Stimulated activated CD4-positive, alpha-beta T cell treated with anti-CD3 and anti-CD28 coated beads, Interleukin-4, amount 100 ng/mL, for 24 hours (primary cell): ENCODE measurements at regions not wholly inside any gene's neighbourhood (a gene's known extent, or its start where the extent isn't known, plus 50 kb on each side); places are given as distances from the start of the nearest gene placed in this dataset.
"Not testable (repeated sequence)": the region's sequence is repeated elsewhere in the genome, so short reads cannot be mapped to it uniquely, and the experiment has no call there.

Experiments
- DNase-seq: peaks from one replicate; pipeline ENCODE4 v3.0.0-alpha.2; 2020

DNA sequence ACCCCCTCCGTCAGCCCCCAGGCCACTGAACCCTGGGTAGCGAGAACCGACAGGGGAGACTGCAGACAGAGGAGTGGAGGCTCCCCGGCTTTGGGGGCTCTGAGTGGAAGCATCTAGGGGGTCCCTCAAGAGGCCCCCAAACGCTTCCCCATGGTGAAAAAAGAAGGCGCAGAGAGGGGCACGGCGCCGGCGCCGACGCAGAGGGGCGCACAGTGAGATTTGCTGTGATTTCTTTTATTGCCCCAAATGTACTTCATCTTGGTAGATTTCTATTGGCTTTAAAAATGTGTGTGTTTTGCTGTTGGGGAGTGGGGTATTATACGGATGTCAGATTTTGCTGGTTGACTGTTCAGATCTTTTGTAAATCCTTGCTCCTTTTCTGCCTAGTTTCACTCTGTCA, 392.9 kb downstream of the GOLGA6L6 start:
- not testable (repeated sequence) for DNase-seq

DNA sequence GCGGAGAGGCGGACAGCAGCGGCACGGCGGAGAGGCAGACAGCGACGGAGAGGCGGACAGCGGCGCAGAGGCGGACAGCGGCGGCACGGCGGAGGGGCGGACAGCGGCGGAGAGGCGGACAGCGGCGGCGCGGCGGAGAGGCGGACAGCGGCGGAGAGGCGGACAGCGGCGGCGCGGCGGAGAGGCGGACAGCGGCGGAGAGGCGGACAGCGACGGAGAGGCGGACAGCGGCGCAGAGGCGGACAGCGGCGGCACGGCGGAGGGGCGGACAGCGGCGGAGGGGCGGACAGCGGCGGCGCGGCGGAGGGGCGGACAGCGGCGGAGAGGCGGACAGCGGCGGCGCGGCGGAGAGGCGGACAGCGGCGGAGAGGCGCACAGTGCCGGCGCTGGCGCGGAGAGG, 393.6 kb downstream of the GOLGA6L6 start:
- DNase-seq = not testable (repeated sequence)

DNA sequence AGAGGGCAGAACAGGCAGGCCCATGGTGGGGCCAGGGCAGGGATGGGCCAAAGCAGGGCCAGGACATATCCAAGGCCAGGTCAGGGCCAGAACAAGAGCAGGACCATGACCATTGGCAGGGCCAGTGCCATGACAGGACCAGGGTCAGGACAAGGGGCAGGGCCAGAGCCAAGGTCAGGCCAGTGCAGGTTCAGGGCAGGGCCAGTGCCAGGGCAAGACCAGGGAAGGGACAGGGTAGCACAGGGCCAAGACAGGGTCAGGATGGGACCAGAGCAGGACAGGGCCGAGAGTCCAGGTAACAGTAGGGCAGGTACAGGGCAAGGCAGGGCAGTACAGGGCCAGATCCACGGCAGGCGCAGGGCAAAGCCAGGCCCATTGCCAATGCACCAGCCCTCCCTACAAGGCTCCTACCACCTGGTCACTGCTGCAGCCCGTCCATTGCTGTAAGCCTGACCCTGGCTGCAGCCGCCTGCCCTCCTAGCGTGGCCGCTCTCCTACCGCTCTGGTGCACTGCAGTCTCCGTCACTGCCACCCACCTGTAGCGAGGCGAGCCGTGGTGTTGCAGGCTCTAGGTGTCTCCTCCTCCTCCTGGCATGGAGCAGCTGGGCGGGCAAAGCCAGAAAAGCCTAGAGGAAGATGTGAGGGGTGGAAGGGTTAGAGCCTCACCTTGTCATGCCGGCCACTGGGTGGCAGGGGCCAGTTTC, 397.1 kb downstream of the GOLGA6L6 start:
- DNase-seq = not testable (repeated sequence)

DNA sequence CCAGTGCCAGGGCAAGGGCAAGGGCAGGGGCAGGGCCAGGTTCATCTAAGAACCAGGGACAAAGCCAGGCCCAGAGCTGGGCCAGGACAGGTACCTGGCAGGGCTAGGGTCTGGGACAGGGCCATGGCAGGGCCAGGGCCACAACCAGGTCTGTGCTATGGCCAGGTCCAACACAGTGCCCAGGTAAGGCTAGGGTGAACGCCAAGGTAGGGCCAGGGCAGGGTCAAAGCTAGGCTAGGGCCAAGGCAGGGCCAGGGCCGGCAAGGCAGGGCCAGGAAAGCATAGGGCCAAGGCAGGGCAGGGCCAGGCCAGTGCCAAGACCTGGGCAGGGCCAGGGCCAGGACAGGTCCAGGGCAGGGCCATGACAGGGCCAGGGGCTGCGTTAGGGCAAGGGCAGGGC, 398.7 kb downstream of the GOLGA6L6 start:
- DNase-seq = not testable (repeated sequence)

DNA sequence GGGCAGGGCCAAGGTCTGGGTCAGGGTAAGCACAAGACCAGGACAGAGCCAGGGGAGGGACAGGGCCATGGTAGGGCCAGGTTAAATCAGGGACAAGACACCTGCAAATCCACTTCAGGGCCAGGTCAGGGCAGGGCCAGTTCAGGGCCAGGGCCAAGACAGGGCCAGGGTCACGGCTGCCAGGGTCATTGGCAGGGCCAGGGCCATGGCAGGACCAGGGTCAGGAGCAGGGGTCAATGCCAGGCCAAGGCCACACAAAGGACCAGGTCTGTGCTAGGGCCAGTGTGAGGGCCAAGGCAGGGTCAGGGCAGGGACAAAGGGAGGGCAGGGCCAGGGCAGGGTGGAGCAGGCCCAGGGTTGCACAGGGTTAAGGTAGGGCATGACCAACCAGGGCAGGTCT, 399.2 kb downstream of the GOLGA6L6 start:
- DNase-seq = not testable (repeated sequence)

DNA sequence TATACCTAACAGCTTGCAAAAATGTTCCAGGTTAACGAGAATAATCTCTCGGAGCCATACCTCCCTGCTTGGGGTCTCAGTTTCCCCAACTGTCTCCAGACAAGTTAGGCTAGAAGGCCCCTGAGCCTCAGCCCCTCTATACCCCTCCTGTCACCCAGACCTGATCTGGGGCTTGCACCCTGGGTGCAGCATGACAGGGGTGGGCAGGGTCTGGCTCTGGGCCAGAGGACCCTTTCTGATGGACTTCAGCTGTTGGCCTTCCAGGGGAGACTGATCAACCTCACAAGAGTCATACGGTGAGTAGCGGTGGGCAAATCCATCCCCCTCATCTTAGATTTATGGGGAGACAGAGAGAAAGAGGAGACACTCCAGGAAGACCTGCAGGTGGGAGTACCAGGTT, 416.9 kb downstream of the GOLGA6L6 start:
- DNase-seq = not testable (repeated sequence)

DNA sequence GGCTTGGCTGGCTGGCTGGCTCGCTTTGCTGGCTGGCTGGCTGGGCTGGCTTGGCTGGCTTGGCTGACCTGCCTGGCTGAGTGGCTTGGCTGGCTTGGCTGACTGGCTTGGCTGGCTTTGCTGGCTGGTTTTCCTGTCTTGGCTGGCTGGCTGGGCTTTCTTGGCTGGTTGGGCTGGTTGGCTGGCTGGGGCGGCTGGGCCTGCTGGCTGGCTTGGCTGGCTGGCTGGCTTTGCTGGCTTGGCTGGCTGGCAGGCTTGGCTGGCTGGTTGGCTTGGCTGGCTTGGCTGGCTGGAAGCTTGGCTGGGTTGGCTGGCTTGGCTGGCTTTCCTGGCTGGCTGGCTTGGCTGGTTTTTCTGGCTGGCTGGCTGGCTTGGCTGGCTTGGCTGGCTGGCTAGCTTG, 435.6 kb downstream of the GOLGA6L6 start:
- no peak for DNase-seq

DNA sequence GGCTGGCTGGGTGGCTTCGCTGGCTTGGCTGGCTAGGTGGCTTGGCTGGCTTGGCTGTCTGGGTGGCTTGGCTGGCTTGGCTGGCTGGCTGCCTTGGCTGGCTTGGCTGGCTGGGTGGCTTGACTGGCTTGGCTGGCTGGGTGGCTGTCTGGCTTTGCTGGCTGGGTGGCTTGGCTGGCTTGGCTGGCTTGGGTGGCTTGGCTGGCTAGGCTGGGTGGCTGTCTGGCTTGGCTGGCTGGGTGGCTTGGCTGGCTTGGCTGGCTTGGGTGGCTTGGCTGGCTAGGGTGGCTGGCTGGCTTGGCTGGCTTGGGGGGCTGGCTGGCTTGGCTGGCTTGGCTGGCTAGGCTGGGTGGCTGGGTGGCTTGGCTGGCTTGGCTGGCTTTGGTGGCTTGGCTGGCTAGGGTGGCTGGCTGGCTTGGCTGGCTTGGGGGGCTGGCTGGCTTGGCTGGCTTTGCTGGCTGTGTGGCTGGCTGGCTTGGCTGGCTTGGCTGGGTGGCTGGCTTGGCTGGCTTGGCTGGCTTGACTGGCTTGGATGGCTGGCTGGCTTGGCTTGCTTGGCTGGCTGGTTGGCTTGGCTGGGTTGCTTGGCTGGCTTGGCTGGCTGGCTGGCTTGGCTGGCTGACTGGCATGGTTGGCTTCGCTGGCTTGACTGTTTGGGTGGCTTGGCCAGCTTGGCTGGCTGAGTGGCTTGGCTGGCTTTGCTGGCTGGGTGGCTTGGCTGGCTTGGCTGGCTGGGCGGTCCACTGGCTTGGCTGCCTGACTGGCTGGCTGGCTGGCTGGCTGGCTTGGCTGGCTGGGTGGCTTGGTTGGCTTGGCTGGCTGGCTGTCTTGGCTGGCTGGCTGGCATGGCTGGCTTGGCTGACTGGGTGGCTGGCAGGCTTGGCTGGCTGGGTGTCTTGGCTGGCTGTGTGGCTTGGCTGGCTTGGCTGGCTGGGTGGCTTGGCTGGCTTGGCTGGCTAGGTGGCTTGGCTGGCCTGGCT, 436.3 kb downstream of the GOLGA6L6 start:
- not testable (repeated sequence) for DNase-seq

DNA sequence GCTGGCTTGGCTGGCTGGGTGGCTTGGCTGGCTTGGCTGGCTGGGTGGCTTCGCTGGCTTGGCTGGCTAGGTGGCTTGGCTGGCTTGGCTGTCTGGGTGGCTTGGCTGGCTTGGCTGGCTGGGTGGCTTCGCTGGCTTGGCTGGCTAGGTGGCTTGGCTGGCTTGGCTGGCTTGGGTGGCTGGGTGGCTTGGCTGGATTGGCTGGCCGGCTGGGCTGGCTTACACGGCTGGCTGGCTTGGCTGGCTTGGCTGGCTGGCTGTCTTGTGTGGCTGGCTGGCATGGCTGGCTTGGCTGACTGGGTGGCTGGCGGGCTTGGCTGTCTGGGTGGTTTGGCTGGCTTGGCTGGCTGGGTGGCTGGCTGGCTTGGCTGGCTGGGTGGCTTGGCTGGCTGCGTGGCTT, 437.0 kb downstream of the GOLGA6L6 start:
- not testable (repeated sequence) for DNase-seq

DNA sequence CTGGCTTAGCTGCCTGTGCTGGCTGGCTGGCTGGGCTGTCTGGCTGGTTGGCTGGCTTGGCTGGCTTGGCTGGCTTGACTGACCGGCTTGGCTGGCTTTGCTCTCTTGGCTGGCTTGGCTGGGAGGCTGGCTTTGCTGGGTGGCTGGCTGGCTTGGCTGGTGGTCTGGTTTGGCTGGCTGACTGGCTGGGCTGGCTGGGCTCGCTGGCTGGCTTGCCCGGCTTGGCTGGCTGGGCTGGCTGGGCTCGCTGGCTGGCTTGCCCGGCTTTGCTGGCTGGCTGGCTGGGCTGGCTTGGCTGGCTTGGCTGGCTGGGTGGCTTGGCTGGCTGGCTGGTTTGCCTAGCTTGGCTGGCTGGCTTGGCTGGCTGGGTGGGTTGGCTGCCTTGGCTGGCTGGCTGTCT, 438.7 kb downstream of the GOLGA6L6 start:
- peak; percentile 10 for DNase-seq

DNA sequence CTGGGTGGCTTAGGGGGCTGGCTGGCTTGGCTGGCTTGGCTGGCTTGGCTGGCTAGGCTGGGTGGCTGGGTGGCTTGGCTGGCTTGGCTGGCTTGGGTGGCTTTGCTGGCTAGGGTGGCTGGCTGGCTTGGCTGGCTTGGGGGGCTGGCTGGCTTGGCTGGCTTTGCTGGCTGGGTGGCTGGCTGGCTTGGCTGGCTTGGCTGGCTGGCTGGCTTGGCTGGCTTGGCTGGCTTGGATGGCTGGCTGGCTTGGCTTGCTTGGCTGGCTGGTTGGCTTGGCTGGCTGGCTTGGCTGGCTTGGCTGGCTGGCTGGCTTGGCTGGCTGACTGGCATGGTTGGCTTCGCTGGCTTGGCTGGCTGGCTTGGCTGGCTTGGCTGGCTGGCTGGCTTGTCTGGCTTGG, 439.4 kb downstream of the GOLGA6L6 start:
- peak; percentile 16 for DNase-seq

DNA sequence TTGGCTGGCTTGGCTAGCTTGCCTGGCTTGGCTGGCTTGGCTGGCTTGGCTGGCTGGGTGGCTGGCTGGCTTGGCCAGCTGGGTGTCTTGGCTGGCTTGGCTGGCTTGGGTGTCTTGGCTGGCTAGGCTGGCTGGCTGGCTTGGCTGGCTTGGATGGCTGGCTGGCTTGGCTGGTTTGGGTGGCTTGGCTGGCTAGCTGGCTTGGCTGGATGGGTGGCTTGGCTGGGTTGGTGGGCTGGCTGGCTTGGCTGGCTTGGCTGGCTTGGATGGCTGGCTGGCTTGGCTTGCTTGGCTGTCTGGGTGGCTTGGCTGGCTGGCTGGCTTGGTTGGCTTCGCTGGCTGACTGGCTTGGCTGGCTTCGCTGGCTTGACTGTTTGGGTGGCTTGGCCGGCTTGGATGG, 440.3 kb downstream of the GOLGA6L6 start:
- not testable (repeated sequence) for DNase-seq

DNA sequence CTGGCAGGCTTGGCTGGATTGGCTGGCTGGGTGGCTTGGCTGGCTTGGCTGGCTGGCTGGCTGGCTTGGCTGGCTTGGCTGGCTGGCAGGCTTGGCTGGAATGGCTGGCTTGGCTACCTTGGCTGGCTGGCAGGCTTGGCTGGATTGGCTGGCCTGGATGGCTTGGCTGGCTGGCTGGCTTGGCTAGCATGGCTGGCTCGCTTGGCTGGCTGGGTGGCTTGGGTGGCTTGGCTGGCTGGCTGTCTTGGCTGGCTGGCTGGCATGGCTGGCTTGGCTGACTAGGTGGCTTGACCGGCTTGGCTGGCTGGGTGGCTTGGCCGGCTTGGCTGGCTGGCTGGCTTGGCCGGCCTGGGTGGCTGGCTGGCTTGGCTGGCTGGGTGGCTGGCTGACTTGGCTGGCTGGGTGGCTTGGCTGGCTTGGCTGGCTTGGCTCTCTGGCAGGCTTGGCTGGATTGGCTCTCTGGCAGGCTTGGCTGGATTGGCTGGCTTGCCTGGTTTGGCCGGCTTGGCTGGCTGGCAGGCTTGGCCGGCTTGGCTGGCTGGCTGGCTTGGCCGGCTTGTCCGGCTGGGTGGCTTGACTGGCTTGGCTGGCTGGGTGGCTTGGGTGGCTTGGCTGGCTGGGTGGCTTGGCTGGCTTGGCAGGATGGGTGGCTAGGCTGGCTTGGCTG, 440.9 kb downstream of the GOLGA6L6 start:
- DNase-seq = not testable (repeated sequence)

DNA sequence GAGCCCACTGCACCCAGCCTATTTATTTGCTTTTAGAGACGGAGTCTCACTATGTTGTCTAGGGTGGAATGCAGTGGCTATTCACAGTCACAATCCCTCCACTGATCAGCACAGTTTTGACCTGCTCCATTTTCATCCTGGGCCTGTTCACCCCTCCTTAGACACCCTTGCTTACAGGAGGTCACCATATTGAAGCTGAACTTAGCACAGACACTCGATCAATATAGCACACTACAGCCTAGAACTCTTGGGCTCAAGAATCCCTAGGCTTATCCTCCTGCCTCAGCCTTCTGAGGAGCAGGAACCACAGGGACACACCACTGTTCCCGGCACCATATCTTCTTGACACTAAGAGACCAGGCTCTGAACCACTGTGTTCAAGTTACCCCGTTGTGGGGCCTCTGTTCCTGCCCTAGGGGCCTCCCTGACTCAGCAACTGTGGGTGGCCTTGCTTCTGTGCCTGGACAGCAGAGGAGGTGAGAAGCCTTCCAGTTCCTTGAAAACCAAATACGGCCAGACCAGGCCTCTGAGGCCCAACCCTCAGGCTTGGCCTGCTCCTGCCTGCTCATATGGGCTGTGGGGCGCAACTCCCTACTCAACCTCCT, 445.8 kb downstream of the GOLGA6L6 start:
- not testable (repeated sequence) for DNase-seq

DNA sequence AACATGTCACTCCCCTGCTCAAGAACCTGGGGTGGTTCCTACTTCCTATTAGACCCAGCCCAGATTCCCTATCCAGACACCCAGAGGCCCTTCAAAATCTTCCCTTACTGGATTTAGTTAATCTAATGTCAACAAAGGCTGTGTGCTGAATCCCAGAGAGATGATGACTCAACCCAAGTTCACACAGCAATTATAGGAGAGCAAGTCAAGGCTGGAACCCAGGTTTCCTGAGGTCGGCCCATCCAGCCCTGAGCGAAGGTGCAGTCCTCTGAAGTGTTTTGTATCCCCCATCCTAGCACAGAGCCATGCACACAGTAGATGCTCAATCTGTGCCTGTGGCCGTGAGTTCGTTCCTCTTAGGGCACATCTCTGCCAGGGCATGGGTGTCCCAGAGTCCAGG, 452.1 kb downstream of the GOLGA6L6 start:
- not testable (repeated sequence) for DNase-seq

DNA sequence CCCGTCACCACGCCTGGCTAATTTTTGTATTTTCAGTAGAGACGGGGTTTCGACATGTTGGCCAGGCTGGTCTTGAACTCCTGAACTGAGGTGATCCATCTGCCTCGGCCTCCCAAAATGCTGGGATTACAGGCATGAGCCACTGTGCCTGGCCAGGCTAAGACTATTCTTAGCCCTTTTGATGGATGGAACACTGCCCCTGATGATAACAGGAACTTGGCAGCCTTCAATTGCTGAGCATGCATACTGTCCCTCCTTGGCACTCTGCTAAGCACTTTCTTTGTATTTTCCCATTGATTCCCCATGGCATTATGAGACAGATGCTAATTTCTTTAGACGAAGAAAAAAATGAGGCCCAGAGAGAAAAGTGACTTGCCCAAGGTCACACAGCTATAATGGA, 457.6 kb downstream of the GOLGA6L6 start:
- DNase-seq = not testable (repeated sequence)

DNA sequence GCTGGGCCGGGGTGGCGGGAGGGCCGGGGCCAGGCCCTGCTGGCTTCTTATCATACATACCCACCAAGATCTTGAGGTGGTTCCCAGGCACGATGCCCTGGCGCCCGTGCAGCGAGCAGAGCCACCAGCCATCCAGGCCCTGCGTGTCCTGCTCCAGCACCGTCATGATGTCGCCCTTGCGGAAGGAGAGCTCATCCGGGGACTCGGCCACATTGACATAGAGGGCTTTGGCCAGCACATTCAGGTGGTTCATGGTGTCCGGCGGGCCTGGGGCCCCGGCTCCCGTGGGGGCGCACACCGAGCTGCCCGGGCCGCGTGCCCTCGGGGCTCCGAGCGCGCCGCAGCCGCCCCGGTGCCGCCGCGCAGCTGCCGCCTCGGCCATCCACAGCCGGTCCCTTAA, 467.5 kb downstream of the GOLGA6L6 start:
- DNase-seq = not testable (repeated sequence)

DNA sequence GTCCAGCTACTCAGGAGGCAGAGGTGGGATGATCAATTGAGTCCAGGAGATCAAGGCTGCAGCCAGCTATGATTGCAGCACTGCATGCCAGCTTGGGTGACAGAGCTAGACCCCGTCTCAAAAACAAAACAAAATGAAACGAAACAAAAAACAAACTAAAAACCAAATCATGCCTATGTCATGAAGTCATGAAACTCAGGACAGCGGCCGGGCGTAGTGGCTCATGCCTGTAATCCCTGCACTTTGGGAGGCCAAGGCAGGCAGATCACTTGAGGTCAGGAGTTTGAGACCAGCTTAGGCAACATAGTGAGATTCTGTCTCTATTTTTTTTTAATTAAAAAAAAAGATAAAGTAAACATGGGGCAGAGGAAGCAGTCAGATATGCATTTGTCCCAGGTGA, 472.6 kb downstream of the GOLGA6L6 start:
- not testable (repeated sequence) for DNase-seq

DNA sequence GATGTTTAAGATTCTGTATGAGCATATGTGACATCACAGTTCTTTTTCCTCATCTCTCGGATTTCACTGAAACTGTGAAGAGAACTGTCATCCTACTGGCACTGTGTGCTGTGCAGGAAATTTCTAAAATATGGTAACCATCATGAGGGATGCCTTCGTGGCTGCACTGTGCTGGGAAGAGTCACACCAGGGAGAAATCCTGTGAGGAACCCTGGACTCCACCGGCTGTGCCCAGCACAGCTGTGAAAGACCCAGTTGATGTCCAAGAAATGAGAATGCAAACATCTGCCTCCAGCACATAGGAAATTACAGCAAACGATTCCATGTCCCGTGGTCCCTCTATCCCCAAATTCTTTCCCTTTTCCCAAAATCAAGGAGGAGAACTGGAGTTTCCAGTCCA, 475.4 kb downstream of the GOLGA6L6 start:
- not testable (repeated sequence) for DNase-seq

DNA sequence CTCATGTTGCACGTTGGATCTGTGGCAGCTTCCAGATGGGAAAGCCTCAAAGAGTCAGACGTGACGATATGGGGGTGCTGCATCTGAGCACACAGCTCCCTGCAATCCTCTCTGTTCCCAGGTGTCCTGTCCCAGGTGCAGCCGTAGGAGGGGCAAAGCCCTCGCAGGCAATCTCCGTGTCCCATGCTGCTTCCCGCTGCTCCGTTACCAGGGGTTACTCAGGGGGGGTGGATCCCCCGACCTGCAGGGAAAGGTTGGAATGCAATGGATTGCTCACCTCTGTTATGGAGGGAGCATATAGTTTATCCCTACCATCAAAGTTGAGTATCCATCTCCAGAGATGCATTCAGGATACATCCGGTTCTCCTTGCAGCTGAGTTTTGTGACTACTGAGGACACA, 476.1 kb downstream of the GOLGA6L6 start:
- DNase-seq = not testable (repeated sequence)

DNA sequence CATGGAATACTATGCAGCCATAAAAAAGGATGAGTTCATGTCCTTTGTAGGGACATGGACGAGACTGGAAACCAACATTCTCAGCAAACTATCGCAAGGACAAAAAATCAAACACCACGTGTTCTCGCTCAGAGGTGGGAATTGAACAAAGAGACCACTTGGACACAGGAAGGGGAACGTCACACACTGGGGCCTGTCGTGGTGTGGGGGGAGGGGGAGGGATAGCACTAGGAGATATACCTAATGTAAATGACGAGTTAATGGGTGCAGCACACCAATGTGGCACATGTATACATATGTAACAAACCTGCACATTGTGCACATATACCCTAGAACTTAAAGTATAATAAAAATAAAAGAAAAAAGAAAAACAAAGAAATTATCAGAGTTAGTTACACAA, 478.4 kb downstream of the GOLGA6L6 start:
- not testable (repeated sequence) for DNase-seq

DNA sequence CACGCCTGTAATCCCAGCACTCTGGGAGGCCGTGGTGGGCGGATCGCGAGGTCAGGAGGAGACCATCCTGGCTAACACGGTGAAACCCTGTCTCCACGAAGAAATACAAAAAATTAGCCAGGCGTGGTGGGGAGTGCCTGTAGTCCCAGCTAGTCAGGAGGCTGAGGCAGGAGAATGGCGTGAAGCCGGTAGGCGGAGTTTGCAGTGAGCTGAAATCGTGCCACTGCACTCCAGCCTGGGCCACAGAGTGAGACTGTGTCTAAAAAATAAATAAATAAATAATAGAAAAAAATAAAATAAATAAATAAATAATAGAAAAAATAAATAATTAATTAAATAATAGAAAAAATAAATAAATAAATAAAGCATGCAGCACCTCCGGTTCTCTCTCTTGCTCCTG, 480.8 kb downstream of the GOLGA6L6 start:
- not testable (repeated sequence) for DNase-seq

DNA sequence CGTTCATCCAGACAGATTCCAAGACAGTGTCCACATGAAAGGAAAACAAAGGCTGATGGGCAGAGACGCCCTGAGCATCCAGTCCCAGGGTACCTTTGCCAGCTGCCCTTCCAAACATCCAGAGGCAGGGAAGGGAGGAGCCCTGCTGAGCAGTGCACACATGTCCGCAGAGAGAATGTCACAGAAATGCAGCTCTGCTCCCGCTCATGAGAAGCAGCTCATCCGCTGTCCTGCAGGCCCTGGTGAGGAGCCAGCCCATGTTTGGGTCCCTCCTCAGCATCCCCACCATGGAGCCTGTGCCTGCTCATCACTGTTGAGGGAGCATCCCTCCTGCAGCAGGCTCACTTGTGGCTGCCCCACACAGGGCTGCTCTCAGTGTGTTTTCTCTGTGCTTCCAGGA, 484.7 kb downstream of the GOLGA6L6 start:
- DNase-seq = not testable (repeated sequence)
